H9 (cell line): ENCODE measurements at regions not wholly inside any gene's neighbourhood (a gene's known extent, or its start where the extent isn't known, plus 50 kb on each side); places are given as distances from the start of the nearest gene placed in this dataset.

Source experiments
- DNase-seq: peaks from one replicate; pipeline ENCODE4 v3.0.0-alpha.2; 2017
- H2AFZ ChIP-seq: one replicate; pipeline ENCODE4 v1.6.1; 2013; ENCODE audit warnings: mild to moderate bottlenecking, low read length, control low read depth, moderate library complexity
- H2AK5ac ChIP-seq: 2 replicates; pipeline ENCODE4 v1.6.1; 2013; ENCODE audit warnings: low read length, control low read depth, mixed read lengths; ENCODE audit not compliant: insufficient read length
- H2BK120ac ChIP-seq: one replicate; pipeline ENCODE4 v1.6.1; 2013; ENCODE audit warnings: low read depth, mild to moderate bottlenecking, low read length, control low read depth, inconsistent platforms; ENCODE audit not compliant: poor library complexity, severe bottlenecking
- H2BK12ac ChIP-seq: 2 replicates; pipeline ENCODE4 v1.6.1; 2013; ENCODE audit warnings: low read length, control low read depth, mixed read lengths, low read depth; ENCODE audit not compliant: insufficient read length
- H2BK15ac ChIP-seq: 2 replicates; pipeline ENCODE4 v1.6.1; 2013; ENCODE audit warnings: low read depth, low read length, control low read depth
- H2BK20ac ChIP-seq: one replicate; pipeline ENCODE4 v1.6.1; 2013; ENCODE audit warnings: low read depth, mild to moderate bottlenecking, low read length, control low read depth, inconsistent platforms; ENCODE audit not compliant: poor library complexity, severe bottlenecking
- H2BK5ac ChIP-seq: 2 replicates; pipeline ENCODE4 v1.6.1; 2013; ENCODE audit warnings: low read length, control low read depth, mixed read lengths; ENCODE audit not compliant: insufficient read length
- H3K14ac ChIP-seq: 2 replicates; pipeline ENCODE4 v1.6.1; 2013; ENCODE audit warnings: low read length, control low read depth; ENCODE audit not compliant: insufficient read depth
- H3K18ac ChIP-seq: 2 replicates; pipeline ENCODE4 v1.6.1; 2013; ENCODE audit warnings: low read depth, mild to moderate bottlenecking, mixed read lengths, low read length, control low read depth; ENCODE audit not compliant: insufficient read length
- H3K23ac ChIP-seq: 2 replicates; pipeline ENCODE4 v1.6.1; 2013; ENCODE audit warnings: low read length, control low read depth, mixed read lengths, low read depth; ENCODE audit not compliant: insufficient read length
- H3K23me2 ChIP-seq: 2 replicates; pipeline ENCODE4 v1.6.1; 2013; ENCODE audit warnings: low read depth, mild to moderate bottlenecking, mixed read lengths, low read length, control low read depth; ENCODE audit not compliant: insufficient read length, poor library complexity, severe bottlenecking
- H3K27ac ChIP-seq: 2 replicates; pipeline ENCODE4 v1.5.1; 2013; ENCODE audit warnings: low read length, control low read depth, mixed read lengths, low read depth; ENCODE audit not compliant: insufficient read length
- H3K27me3 ChIP-seq: 2 replicates; pipeline ENCODE4 v1.6.1; 2013; ENCODE audit warnings: low read length, control low read depth, inconsistent platforms; ENCODE audit not compliant: insufficient read depth
- H3K4ac ChIP-seq: 2 replicates; pipeline ENCODE4 v1.6.1; 2013; ENCODE audit warnings: low read depth, mild to moderate bottlenecking, control low read depth, inconsistent platforms, low read length, moderate library complexity
- H3K4me1 ChIP-seq: 2 replicates; pipeline ENCODE4 v1.6.1; 2013; ENCODE audit warnings: low read length, control low read depth, inconsistent platforms; ENCODE audit not compliant: insufficient read depth
- H3K4me2 ChIP-seq: 2 replicates; pipeline ENCODE4 v1.6.1; 2013; ENCODE audit warnings: low read length, control low read depth, mixed read lengths; ENCODE audit not compliant: insufficient read length, insufficient read depth
- H3K56ac ChIP-seq: 2 replicates; pipeline ENCODE4 v1.6.1; 2013; ENCODE audit warnings: low read depth, mild to moderate bottlenecking, mixed read lengths, low read length, control low read depth; ENCODE audit not compliant: insufficient read length
- H3K79me1 ChIP-seq: 2 replicates; pipeline ENCODE4 v1.6.1; 2013; ENCODE audit warnings: low read depth, mild to moderate bottlenecking, moderate library complexity, low read length, control low read depth, inconsistent platforms; ENCODE audit not compliant: insufficient read depth, poor library complexity, severe bottlenecking
- H3K79me2 ChIP-seq: 2 replicates; pipeline ENCODE4 v1.6.1; 2013; ENCODE audit warnings: low read length, control low read depth, inconsistent platforms; ENCODE audit not compliant: insufficient read depth
- H3K9ac ChIP-seq: 2 replicates; pipeline ENCODE4 v1.6.1; 2013; ENCODE audit warnings: low read length, control low read depth, mixed read lengths; ENCODE audit not compliant: insufficient read length; ENCODE audit errors: extremely low read depth
- H3K9me3 ChIP-seq: one replicate; pipeline ENCODE4 v1.6.1; 2013; ENCODE audit warnings: low read depth, low read length, inconsistent platforms; ENCODE audit not compliant: control insufficient read depth
- H3T11ph ChIP-seq: one replicate; pipeline ENCODE4 v1.6.1; 2013; ENCODE audit warnings: mild to moderate bottlenecking, low read length, control low read depth, inconsistent platforms
- H4K20me1 ChIP-seq: one replicate; pipeline ENCODE4 v1.6.1; 2013; ENCODE audit not compliant: control insufficient read depth, insufficient read length, insufficient read depth
- H4K5ac ChIP-seq: 2 replicates; pipeline ENCODE4 v1.6.1; 2013; ENCODE audit warnings: low read depth, mild to moderate bottlenecking, mixed read lengths, low read length, control low read depth; ENCODE audit not compliant: insufficient read length
- H4K8ac ChIP-seq: replicated peaks from 2 replicates; pipeline ENCODE4 v1.6.1; 2013; ENCODE audit warnings: low read length, control low read depth, mixed read lengths, low read depth; ENCODE audit not compliant: insufficient read length
- H4K91ac ChIP-seq: 2 replicates; pipeline ENCODE4 v1.6.1; 2013; ENCODE audit warnings: low read depth, mild to moderate bottlenecking, moderate library complexity, mixed read lengths, low read length, control low read depth; ENCODE audit not compliant: insufficient read length
- H3K27ac Mint-ChIP-seq, 3 experiments: 2 replicates in 2 of 3; 3 replicates in 1 of 3; pipeline ENCODE4 v1.8.0; 2020 to 2021; ENCODE audit warnings: mixed read lengths in 3 of 3, mild to moderate bottlenecking in 1 of 3, moderate library complexity in 1 of 3
- H3K27me3 Mint-ChIP-seq: 2 replicates; pipeline ENCODE4 v1.8.0; 2021; ENCODE audit warnings: low read depth, mild to moderate bottlenecking, moderate library complexity, mixed read lengths
- H3K36me3 Mint-ChIP-seq, 3 experiments: 2 replicates in 2 of 3; 3 replicates in 1 of 3; pipeline ENCODE4 v1.8.0; 2020 to 2021; ENCODE audit warnings: low read depth in 3 of 3, mixed read lengths in 3 of 3; ENCODE audit not compliant: insufficient read depth in 1 of 3
- H3K4me1 Mint-ChIP-seq, 2 experiments: 2 replicates each; pipeline ENCODE4 v1.8.0; 2020; ENCODE audit warnings: mixed read lengths in 2 of 2
- H3K4me3 Mint-ChIP-seq, 2 experiments: 2 replicates in 1 of 2; 3 replicates in 1 of 2; pipeline ENCODE4 v1.8.0; 2020 to 2021; ENCODE audit warnings: mild to moderate bottlenecking in 2 of 2, mixed read lengths in 2 of 2, moderate library complexity in 1 of 2
- H3K9me3 Mint-ChIP-seq, 2 experiments: 2 replicates in 1 of 2; 3 replicates in 1 of 2; pipeline ENCODE4 v1.8.0; 2020; ENCODE audit warnings: mild to moderate bottlenecking in 2 of 2, mixed read lengths in 2 of 2, moderate library complexity in 1 of 2
- CTCF ChIP-seq: fragments of 200-600 bp; sonication (generic); conservative IDR thresholded peaks from 3 replicates; pipeline ENCODE4 v1.8.0; 2021; ENCODE audit warnings: antibody characterized with exemption, mild to moderate bottlenecking
- WGBS: extraction: QIAGEN DNeasy Blood & Tissue Kit; methylation state at CpG from one replicate; pipeline ENCODE4 v1.1.7; 2013; ENCODE audit warnings: missing lambda C conversion rate, low lambda C conversion rate, mixed read lengths; ENCODE audit not compliant: insufficient read length; ENCODE audit errors: extremely low coverage; 5-methylcytosine and 5-hydroxymethylcytosine counted together

DNA sequence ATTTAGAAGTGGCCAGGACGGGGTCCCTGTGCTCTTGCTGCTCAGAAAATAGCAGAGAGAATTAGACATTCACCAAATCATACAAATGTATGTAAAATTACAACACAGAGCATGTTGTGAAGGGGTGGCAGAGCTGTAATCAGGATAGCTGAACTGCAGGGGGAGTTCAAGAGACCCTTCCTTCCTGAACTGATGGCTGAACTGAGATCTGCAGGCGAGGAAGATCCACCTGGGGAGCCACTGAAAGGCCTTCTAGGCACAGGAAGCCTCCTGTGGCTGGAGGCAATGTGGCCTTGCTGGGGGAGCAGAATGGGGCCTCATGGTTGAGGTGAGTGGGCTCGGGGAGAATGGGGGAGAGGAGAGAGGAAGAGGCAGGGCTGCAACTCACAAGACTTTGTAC, 216.5 kb downstream of the PRDM2 start:
- Histone ChIP-seq H4K20me1 (no peaks in the 10 kb centered on the region), H4K91ac (no peak overlapping the region), H2BK15ac (no peak overlapping the region), H3K23me2 (no peaks in the 10 kb centered on the region), H3K56ac (no peak overlapping the region), H3K27ac (no peak overlapping the region), H3K4me1 (no peaks in the 10 kb centered on the region), H3K79me2 (no peaks in the 10 kb centered on the region), H2AK5ac (no peak overlapping the region), H4K8ac (no peak overlapping the region), H2BK120ac (no peak overlapping the region), H2BK20ac (no peak overlapping the region), H3T11ph (no peak overlapping the region), H2BK5ac (no peak overlapping the region), H3K9me3 (no peaks in the 10 kb centered on the region), H2AFZ (no peak overlapping the region), H3K79me1 (no peaks in the 10 kb centered on the region), H3K4me2 (no peak overlapping the region), H3K14ac (no peak overlapping the region), H3K27me3 (no peaks in the 10 kb centered on the region), H4K5ac (no peak overlapping the region), H3K4ac (no peak overlapping the region), H3K18ac (no peak overlapping the region), H3K9ac (no peak overlapping the region), H3K23ac (no peak overlapping the region), H2BK12ac (no peak overlapping the region)
- peaks cover 1 to 9% (median 7%) of the 10 kb centered on the region in 3 experiments; a peak in 5 of 7 replicates for H3K36me3 Mint-ChIP-seq
- H3K4me3 Mint-ChIP-seq = no peak overlapping the region
- peaks cover 4 to 5% of the 10 kb centered on the region in 2 experiments for H3K4me1 Mint-ChIP-seq
- H3K27ac Mint-ChIP-seq = peak overlapping the region in 1 of 3 experiments; percentile 34; a peak in 1 of 7 replicates
- H3K9me3 Mint-ChIP-seq = peaks cover 8 to 12% of the 10 kb centered on the region in 2 experiments
- no CpG with 5 or more reads among the region's 3 CpGs for WGBS
- TF ChIP-seq CTCF = peak; percentile 46; the same call in 2 of the 3 replicates
- peaks cover 10% of the 10 kb centered on the region for H3K27me3 Mint-ChIP-seq
- no peak for DNase-seq
